Stimulated activated CD8-positive, alpha-beta memory T cell treated with anti-CD3 and anti-CD28 coated beads, Interleukin-15, amount 100 ng/mL, for 48 hours (primary cell): ENCODE measurements at regions not wholly inside any gene's neighbourhood (a gene's known extent, or its start where the extent isn't known, plus 50 kb on each side); places are given as distances from the start of the nearest gene placed in this dataset.

Experiments
- DNase-seq, 2 donors: peaks; one replicate each; pipeline ENCODE4 v3.0.0-alpha.2; 2020; ENCODE audit warnings: low read depth in 2 of 2

- no peak for DNase-seq
Measured at GRCh38 chr22:42180349-42180842, 49.8 kb upstream of the CYP2D6 start.
